Mucosa of gallbladder (tissue), 1 donor: ENCODE measurements at regions not wholly inside any gene's neighbourhood (a gene's known extent, or its start where the extent isn't known, plus 50 kb on each side); places are given as distances from the start of the nearest gene placed in this dataset.
"Not testable (repeated sequence)": the region's sequence is repeated elsewhere in the genome, so short reads cannot be mapped to it uniquely, and the experiment has no call there.

Experiments used
- DNase-seq: peaks from one replicate; pipeline ENCODE4 v3.0.0-alpha.2; 2020; ENCODE audit warnings: low spot score
- donor health status: DM: no; HTN: no; CAD: no.

GRCh38 chr6:74287932-74288331 is 591.9 kb downstream of the CD109 start:
- DNase-seq = no peak

GRCh38 chr6:74287441-74287840 is 591.4 kb downstream of the CD109 start:
- DNase-seq = no peak

GRCh38 chr6:74284284-74284683 is 588.3 kb downstream of the CD109 start:
- DNase-seq = no peak

- no peak for DNase-seq
Observed at GRCh38 chr6:74283532-74283931, 587.5 kb downstream of the CD109 start.

GRCh38 chr6:74282143-74282689 is 586.2 kb downstream of the CD109 start:
- no peak for DNase-seq

GRCh38 chr6:74280130-74280692 is 584.2 kb downstream of the CD109 start:
- no peak for DNase-seq

GRCh38 chr6:74277777-74278186 is 581.8 kb downstream of the CD109 start:
- DNase-seq = no peak

- DNase-seq = no peak
Observed at GRCh38 chr6:74273541-74273940, 577.5 kb downstream of the CD109 start.

GRCh38 chr6:74269600-74269858 is 573.5 kb downstream of the CD109 start:
- no peak for DNase-seq

- DNase-seq = no peak
Observed at GRCh38 chr6:74268815-74269599, 573.0 kb downstream of the CD109 start.

- no peak for DNase-seq
Observed at GRCh38 chr6:74259981-74260380, 564.0 kb downstream of the CD109 start.

GRCh38 chr6:74256781-74257180 is 560.8 kb downstream of the CD109 start:
- no peak for DNase-seq

- DNase-seq = no peak
Observed at GRCh38 chr6:74256381-74256780, 560.4 kb downstream of the CD109 start.

GRCh38 chr6:74255007-74255406 is 559.0 kb downstream of the CD109 start:
- DNase-seq = not testable (repeated sequence)

- DNase-seq = not testable (repeated sequence)
Observed at GRCh38 chr6:74254147-74254546, 558.1 kb downstream of the CD109 start.

GRCh38 chr6:74253261-74253660 is 557.3 kb downstream of the CD109 start:
- DNase-seq = no peak

GRCh38 chr6:74250161-74250818 is 554.3 kb downstream of the CD109 start:
- DNase-seq = no peak

- DNase-seq = no peak
Observed at GRCh38 chr6:74249658-74250057, 553.7 kb downstream of the CD109 start.

GRCh38 chr6:74248966-74249365 is 553.0 kb downstream of the CD109 start:
- no peak for DNase-seq

GRCh38 chr6:74222768-74223333 is 526.8 kb downstream of the CD109 start:
- DNase-seq = no peak

GRCh38 chr6:74213995-74214394 is 518.0 kb downstream of the CD109 start:
- DNase-seq = no peak

- DNase-seq = no peak
Observed at GRCh38 chr6:74208239-74208638, 512.2 kb downstream of the CD109 start.
